ENCODE measurements at regions not wholly inside any gene's neighbourhood (a gene's known extent, or its start where the extent isn't known, plus 50 kb on each side); places are given as distances from the start of the nearest gene placed in this dataset.

- TF ChIP-seq, protein P1, sequence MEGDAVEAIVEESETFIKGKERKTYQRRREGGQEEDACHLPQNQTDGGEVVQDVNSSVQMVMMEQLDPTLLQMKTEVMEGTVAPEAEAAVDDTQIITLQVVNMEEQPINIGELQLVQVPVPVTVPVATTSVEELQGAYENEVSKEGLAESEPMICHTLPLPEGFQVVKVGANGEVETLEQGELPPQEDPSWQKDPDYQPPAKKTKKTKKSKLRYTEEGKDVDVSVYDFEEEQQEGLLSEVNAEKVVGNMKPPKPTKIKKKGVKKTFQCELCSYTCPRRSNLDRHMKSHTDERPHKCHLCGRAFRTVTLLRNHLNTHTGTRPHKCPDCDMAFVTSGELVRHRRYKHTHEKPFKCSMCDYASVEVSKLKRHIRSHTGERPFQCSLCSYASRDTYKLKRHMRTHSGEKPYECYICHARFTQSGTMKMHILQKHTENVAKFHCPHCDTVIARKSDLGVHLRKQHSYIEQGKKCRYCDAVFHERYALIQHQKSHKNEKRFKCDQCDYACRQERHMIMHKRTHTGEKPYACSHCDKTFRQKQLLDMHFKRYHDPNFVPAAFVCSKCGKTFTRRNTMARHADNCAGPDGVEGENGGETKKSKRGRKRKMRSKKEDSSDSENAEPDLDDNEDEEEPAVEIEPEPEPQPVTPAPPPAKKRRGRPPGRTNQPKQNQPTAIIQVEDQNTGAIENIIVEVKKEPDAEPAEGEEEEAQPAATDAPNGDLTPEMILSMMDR (IDR thresholded peaks at IDR 0.05): no peak
- no peak for TF ChIP-seq ZFX (IDR thresholded peaks at IDR 0.05; ENCODE audit: borderline replicate concordance)
Measured at GRCh38 chr3:102332934-102333333, 101.9 kb upstream of the ZPLD1 start.
